Bone marrow (tissue), 2 donors: ENCODE measurements at regions not wholly inside any gene's neighbourhood (a gene's known extent, or its start where the extent isn't known, plus 50 kb on each side); places are given as distances from the start of the nearest gene placed in this dataset.

ENCODE experiments used
- DNase-seq, 2 donors: peaks; one replicate each; lab custom pipeline; 2025; lab: John Stamatoyannopoulos, UW

- no peak for DNase-seq
Observed at GRCh38 chr2:16130541-16130880, 190.2 kb downstream of the MYCN start.

- DNase-seq = no peak
Observed at GRCh38 chr2:16129716-16130540, 189.6 kb downstream of the MYCN start.

- DNase-seq = no peak
Observed at GRCh38 chr2:16128746-16129610, 188.6 kb downstream of the MYCN start.

- DNase-seq = no peak
Observed at GRCh38 chr2:16127958-16128357, 187.6 kb downstream of the MYCN start.

- no peak for DNase-seq
Observed at GRCh38 chr2:16127276-16127940, 187.1 kb downstream of the MYCN start.

- no peak for DNase-seq
Observed at GRCh38 chr2:16126517-16127275, 186.3 kb downstream of the MYCN start.

- no peak for DNase-seq
Observed at GRCh38 chr2:16125614-16126516, 185.5 kb downstream of the MYCN start.

- DNase-seq = no peak
Observed at GRCh38 chr2:16124881-16125613, 184.7 kb downstream of the MYCN start.

GRCh38 chr2:16123856-16124780 is 183.8 kb downstream of the MYCN start:
- DNase-seq = no peak

GRCh38 chr2:16123421-16123820 is 183.1 kb downstream of the MYCN start:
- DNase-seq = no peak

- no peak for DNase-seq
Observed at GRCh38 chr2:16122556-16122955, 182.2 kb downstream of the MYCN start.

GRCh38 chr2:16121986-16122390 is 181.6 kb downstream of the MYCN start:
- DNase-seq = no peak

- DNase-seq = no peak
Observed at GRCh38 chr2:16121231-16121985, 181.1 kb downstream of the MYCN start.

GRCh38 chr2:16120591-16121180 is 180.3 kb downstream of the MYCN start:
- no peak for DNase-seq

GRCh38 chr2:16119741-16120140 is 179.4 kb downstream of the MYCN start:
- no peak for DNase-seq

- DNase-seq = no peak
Observed at GRCh38 chr2:16118611-16119590, 178.6 kb downstream of the MYCN start.
